ENCODE measurements at regions not wholly inside any gene's neighbourhood (a gene's known extent, or its start where the extent isn't known, plus 50 kb on each side); places are given as distances from the start of the nearest gene placed in this dataset.
A peak's percentile ranks its signal among the peaks of the same experiment; 100 is the strongest.

DNA sequence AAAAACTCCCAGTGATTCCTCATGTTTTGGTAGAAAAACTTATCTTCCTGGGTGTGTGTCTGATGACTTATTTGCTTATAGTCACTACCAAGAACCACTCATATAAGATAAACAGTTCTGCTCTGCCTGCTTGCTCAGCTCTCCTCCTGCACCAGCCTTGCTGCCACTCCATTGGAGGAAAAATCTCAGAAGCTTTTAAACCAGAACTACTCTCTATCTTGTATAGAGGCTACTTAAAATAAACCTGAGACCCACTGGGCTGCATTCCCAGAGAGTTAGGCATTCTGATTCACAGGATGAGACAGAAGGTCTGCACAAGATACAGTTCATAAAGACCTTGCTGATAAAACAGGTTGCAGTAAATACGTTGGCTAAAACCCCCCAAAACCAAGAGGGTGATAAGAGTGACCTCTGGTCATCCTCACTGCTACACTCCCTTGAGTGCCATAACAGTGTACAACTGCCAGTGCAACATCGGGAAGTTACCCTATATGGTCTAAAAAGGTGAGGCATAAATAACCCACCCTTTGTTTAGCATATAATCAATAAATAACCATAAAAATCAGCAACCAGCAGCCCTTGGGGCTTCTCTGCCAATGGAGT, 728.3 kb downstream of the EPHA7 start:
- no peak for FAIRE-seq
- no peak for DNase-seq
- Histone ChIP-seq H3K9me3 (no peaks in the 10 kb centered on the region), H3K4me3 (no peak overlapping the region), H3K4me1 (no peaks in the 10 kb centered on the region), H3K27me3 (no peaks in the 10 kb centered on the region), H3K27ac (no peak overlapping the region), H3K36me3 (no peaks in the 10 kb centered on the region)
- TF ChIP-seq, protein P1, sequence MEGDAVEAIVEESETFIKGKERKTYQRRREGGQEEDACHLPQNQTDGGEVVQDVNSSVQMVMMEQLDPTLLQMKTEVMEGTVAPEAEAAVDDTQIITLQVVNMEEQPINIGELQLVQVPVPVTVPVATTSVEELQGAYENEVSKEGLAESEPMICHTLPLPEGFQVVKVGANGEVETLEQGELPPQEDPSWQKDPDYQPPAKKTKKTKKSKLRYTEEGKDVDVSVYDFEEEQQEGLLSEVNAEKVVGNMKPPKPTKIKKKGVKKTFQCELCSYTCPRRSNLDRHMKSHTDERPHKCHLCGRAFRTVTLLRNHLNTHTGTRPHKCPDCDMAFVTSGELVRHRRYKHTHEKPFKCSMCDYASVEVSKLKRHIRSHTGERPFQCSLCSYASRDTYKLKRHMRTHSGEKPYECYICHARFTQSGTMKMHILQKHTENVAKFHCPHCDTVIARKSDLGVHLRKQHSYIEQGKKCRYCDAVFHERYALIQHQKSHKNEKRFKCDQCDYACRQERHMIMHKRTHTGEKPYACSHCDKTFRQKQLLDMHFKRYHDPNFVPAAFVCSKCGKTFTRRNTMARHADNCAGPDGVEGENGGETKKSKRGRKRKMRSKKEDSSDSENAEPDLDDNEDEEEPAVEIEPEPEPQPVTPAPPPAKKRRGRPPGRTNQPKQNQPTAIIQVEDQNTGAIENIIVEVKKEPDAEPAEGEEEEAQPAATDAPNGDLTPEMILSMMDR (IDR thresholded peaks at IDR 0.05): no peak
- no peak for ATAC-seq
- 53 to 58% methylated on average over 2 of the region's 2 CpGs for WGBS, 2 donors
- intact Hi-C loops (cut with DNase I): no loop called here

- intact Hi-C loops (cut with DNase I): no loop called here
- 28 to 33% methylated on average over 2 of the region's 2 CpGs for WGBS, 2 donors
- no peaks in the 10 kb centered on the region for H3K27me3 ChIP-seq
- peak in 1 of 4 donors; percentile 30 for ATAC-seq
- no peaks in the 10 kb centered on the region for H3K9me3 ChIP-seq
- H3K36me3 ChIP-seq: no peaks in the 10 kb centered on the region
- DNase-seq: peak in 1 of 6 donors; percentile 12
- FAIRE-seq: no peak
- TF ChIP-seq, protein P1 (IDR thresholded peaks at IDR 0.05): no peak
- H3K27ac ChIP-seq: no peak overlapping the region
- no peak overlapping the region for H3K4me3 ChIP-seq
- no peaks in the 10 kb centered on the region for H3K4me1 ChIP-seq
Measured at GRCh38 chr6:92688342-92688741, 731.0 kb downstream of the EPHA7 start.

DNA sequence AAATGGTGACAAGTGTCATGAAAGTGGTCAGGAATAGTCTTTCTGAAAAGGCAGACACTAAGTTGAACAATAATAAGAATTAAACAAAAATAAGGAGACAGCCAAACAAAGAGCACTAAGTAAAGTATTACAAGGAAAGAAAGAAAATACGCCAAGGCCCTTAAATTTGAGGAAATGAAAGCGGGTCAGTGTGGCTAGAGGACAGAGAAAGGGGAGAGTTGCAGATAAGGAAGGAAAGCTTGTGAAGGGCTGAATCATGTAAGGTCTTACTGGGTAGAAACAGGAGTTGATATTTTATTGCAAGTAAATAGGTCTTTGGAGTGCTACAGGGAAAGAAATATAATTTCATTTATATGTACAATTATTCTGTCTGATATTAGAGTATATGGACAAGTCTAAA, 732.1 kb downstream of the EPHA7 start:
- Histone ChIP-seq H3K9me3 (no peaks in the 10 kb centered on the region), H3K4me1 (no peaks in the 10 kb centered on the region), H3K36me3 (no peaks in the 10 kb centered on the region), H3K4me3 (no peak overlapping the region), H3K27me3 (no peaks in the 10 kb centered on the region), H3K27ac (no peak overlapping the region)
- DNase-seq (no peak), ATAC-seq (no peak), FAIRE-seq (no peak)
- TF ChIP-seq, protein P1 (IDR thresholded peaks at IDR 0.05): no peak
- 53 to 54% methylated on average over 2 of the region's 2 CpGs for WGBS, 2 donors
- intact Hi-C loops (cut with DNase I): no loop called here

DNA sequence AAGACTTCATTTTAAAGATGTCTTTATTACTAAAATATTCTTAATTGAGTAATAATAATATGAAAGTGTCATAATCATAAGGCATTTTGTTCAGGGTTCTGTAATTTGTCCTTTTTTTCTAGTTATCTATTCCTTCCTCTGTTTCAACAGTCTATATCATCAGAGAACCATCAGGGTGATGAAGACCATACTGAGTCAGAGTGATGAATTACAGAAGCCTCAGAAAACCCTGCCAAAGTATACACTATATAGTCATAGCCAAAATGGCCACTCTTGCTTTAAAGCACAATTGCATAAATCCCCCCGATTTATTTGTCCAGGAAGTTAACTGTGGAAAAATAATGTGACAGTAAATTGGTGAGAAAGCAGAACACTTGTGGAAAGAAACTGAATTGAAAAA, 735.0 kb downstream of the EPHA7 start:
- intact Hi-C loops (cut with DNase I): no loop called here
- Histone ChIP-seq H3K27ac (no peak overlapping the region), H3K36me3 (no peaks in the 10 kb centered on the region), H3K27me3 (no peaks in the 10 kb centered on the region), H3K4me1 (no peaks in the 10 kb centered on the region), H3K9me3 (no peaks in the 10 kb centered on the region), H3K4me3 (no peak overlapping the region)
- ATAC-seq: no peak
- 55 to 68% methylated on average over 1 of the region's 1 CpG for WGBS, 2 donors
- TF ChIP-seq, protein P1 (IDR thresholded peaks at IDR 0.05): no peak
- no peak for DNase-seq
- FAIRE-seq: no peak

GRCh38 chr6:92683748-92684147, 735.6 kb downstream of the EPHA7 start:
- TF ChIP-seq, protein P1 (IDR thresholded peaks at IDR 0.05): no peak
- H3K27me3 ChIP-seq: no peaks in the 10 kb centered on the region
- H3K27ac ChIP-seq: no peak overlapping the region
- FAIRE-seq (no peak), DNase-seq (no peak), ATAC-seq (no peak)
- WGBS, 2 donors: 42 to 54% methylated on average over 2 of the region's 2 CpGs
- H3K4me3 ChIP-seq: no peak overlapping the region
- no peaks in the 10 kb centered on the region for H3K36me3 ChIP-seq
- intact Hi-C loops (cut with DNase I): no loop called here
- no peaks in the 10 kb centered on the region for H3K9me3 ChIP-seq
- H3K4me1 ChIP-seq: no peaks in the 10 kb centered on the region
